Thoracic aorta (tissue), 2 donors: ENCODE measurements at regions not wholly inside any gene's neighbourhood (a gene's known extent, or its start where the extent isn't known, plus 50 kb on each side); places are given as distances from the start of the nearest gene placed in this dataset.

Experiments
- ATAC-seq: fragments of 150-250 bp; one replicate; pipeline ENCODE4 v1.8.0; 2017; ENCODE audit warnings: low read depth; ENCODE audit not compliant: insufficient number of reproducible peaks, low FRiP score
- DNase-seq: peaks from one replicate; pipeline ENCODE4 v3.0.0-alpha.2; 2020; ENCODE audit warnings: low spot score
- H3K27ac ChIP-seq, 2 donors: fragments of 200-600 bp; sonication (generic); 1 replicate in 1 of 2; 2 replicates in 1 of 2; pipeline ENCODE4 v1.5.1; 2016; ENCODE audit warnings: mild to moderate bottlenecking in 2 of 2, moderate library complexity in 2 of 2
- H3K27me3 ChIP-seq: fragments of 200-600 bp; sonication (generic); replicated peaks from 2 replicates; pipeline ENCODE4 v1.6.0; 2016; ENCODE audit warnings: mild to moderate bottlenecking; ENCODE audit not compliant: insufficient read depth
- H3K36me3 ChIP-seq: fragments of 200-600 bp; sonication (generic); one replicate; pipeline ENCODE4 v1.5.1; 2016
- H3K4me1 ChIP-seq, 2 donors: fragments of 200-600 bp; sonication (generic); 1 replicate in 1 of 2; 2 replicates in 1 of 2; pipeline versions ENCODE4 v1.5.1 to v1.6.0; 2016; ENCODE audit warnings: low read depth in 2 of 2, mild to moderate bottlenecking in 1 of 2; ENCODE audit not compliant: control insufficient read depth in 1 of 2
- H3K4me3 ChIP-seq: fragments of 200-600 bp; sonication (generic); 2 replicates; pipeline ENCODE4 v1.5.1; 2016; ENCODE audit warnings: mild to moderate bottlenecking
- H3K9me3 ChIP-seq: fragments of 200-600 bp; sonication (generic); 2 replicates; pipeline ENCODE4 v1.5.1; 2016
- TF ChIP-seq, protein P1 (sequence below): fragments of 200-600 bp; sonication (generic); IDR thresholded peaks from one replicate; pipeline ENCODE4 v1.5.1; 2019; ENCODE audit warnings: antibody characterized with exemption

DNA sequence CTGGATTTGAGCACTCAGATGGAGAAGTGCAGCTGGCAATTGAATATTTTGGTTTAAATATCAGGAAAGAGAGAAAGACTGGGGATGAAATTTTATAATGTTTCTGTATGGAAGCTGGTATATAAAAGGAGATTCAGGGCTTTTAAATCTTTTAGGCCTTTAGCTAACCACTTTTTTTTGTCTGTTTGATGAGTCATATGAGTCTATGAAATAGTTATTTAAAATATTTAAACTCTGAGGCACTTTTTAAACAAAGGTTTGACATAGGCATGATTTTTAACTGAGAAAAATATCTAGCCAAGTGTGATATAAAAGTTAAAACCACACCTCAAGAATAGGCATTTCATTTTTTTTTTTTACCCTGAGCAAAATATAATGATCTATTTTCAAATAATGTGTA is 944.3 kb downstream of the GATA3 start:
- H3K27me3 ChIP-seq = no peaks in the 10 kb centered on the region
- ATAC-seq = no peak
- H3K9me3 ChIP-seq = no peaks in the 10 kb centered on the region
- H3K4me1 ChIP-seq = no peaks in the 10 kb centered on the region
- no peak overlapping the region for H3K4me3 ChIP-seq
- no peak overlapping the region for H3K27ac ChIP-seq
- no peaks in the 10 kb centered on the region for H3K36me3 ChIP-seq
- no peak for DNase-seq
- TF ChIP-seq, protein P1, sequence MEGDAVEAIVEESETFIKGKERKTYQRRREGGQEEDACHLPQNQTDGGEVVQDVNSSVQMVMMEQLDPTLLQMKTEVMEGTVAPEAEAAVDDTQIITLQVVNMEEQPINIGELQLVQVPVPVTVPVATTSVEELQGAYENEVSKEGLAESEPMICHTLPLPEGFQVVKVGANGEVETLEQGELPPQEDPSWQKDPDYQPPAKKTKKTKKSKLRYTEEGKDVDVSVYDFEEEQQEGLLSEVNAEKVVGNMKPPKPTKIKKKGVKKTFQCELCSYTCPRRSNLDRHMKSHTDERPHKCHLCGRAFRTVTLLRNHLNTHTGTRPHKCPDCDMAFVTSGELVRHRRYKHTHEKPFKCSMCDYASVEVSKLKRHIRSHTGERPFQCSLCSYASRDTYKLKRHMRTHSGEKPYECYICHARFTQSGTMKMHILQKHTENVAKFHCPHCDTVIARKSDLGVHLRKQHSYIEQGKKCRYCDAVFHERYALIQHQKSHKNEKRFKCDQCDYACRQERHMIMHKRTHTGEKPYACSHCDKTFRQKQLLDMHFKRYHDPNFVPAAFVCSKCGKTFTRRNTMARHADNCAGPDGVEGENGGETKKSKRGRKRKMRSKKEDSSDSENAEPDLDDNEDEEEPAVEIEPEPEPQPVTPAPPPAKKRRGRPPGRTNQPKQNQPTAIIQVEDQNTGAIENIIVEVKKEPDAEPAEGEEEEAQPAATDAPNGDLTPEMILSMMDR = no peak

DNA sequence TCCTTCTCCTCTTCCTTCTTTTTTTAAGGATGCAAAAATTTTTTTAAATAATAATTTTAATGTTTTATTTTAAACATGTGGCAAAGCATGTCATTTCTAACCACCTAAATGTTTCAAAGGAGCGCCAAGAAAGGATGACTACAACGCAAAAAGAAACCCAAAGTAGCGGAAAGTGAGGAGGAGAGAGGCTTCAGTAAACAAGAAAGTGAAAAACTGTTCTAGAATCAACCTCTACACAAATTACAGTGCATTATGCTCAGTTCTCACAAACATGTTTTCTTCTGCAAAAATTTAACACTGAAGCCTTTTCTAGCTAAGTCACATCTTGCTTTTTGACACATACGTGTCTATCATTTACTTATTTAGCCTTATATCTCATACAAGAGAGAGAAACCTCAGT is 948.6 kb downstream of the GATA3 start:
- Histone ChIP-seq H3K4me1 (no peaks in the 10 kb centered on the region), H3K9me3 (no peaks in the 10 kb centered on the region), H3K4me3 (no peak overlapping the region), H3K27ac (no peak overlapping the region), H3K27me3 (no peaks in the 10 kb centered on the region), H3K36me3 (no peaks in the 10 kb centered on the region)
- ATAC-seq (no peak), DNase-seq (no peak)
- TF ChIP-seq, protein P1 = no peak

DNA sequence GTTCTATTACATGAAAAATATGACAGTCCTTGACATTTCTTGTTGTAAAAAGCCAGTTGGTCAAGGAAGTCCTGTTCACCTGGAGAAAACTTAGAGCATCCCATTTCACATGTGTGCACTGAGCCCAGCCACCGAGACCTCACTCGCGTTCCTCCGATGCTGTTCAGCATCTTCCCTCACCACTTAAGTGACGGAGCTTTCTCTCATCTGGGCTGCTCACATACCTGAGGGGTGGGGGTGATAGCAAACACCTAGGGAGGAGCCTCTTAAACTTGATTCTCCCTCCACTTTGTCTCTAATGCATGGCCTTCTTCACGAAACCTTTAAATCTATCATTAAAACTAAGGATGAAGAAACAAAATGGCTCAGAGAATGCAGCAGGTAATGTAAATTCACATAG is 950.2 kb downstream of the GATA3 start:
- Histone ChIP-seq H3K9me3 (no peaks in the 10 kb centered on the region), H3K4me3 (no peak overlapping the region), H3K27ac (no peak overlapping the region), H3K27me3 (no peaks in the 10 kb centered on the region), H3K4me1 (no peaks in the 10 kb centered on the region), H3K36me3 (no peaks in the 10 kb centered on the region)
- TF ChIP-seq, protein P1 = no peak
- ATAC-seq = no peak
- DNase-seq = no peak

DNA sequence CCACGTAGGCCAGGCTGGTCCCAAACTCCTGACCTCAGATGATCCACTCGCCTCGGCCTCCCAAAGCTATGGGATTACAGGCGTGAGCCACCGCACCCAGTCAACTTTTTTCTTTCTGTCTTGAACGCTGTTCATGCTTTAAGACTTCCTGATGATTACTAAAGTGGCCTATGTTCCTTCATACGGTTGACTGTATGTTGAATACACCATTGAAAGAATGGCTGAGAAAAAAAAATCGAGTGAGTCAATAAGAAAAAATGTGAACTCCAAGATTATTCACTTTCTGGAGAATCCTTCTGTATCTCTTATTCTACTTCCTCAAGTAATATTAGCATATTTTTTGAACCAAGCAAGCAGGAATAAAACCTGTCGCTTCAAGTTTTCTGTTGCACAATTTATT is 955.0 kb downstream of the GATA3 start:
- Histone ChIP-seq H3K27me3 (no peaks in the 10 kb centered on the region), H3K4me3 (no peak overlapping the region), H3K27ac (no peak overlapping the region), H3K36me3 (no peaks in the 10 kb centered on the region), H3K9me3 (no peaks in the 10 kb centered on the region), H3K4me1 (peaks cover 0 to 5% of the 10 kb centered on the region in 2 donors)
- ATAC-seq = no peak
- TF ChIP-seq, protein P1 = no peak
- DNase-seq = no peak

DNA sequence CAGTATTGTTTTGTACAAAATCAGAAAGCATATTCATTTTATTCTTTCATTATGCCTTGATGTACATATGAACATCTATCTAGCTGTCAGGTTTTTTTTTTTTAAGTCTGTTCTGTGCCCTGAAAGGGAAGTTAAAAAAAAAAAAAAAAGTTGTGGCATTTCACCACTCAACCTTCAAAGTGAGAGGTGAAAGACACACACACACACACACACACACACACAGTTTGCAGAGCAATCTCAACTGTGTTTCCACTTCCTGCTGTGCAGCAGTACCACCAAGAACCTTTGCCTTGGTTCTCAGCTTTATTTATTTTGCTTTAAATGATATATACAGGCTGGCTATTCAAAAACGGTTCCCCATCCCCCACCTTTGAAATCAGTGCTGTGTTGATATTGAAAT is 955.6 kb downstream of the GATA3 start:
- TF ChIP-seq, protein P1 = no peak
- Histone ChIP-seq H3K9me3 (no peaks in the 10 kb centered on the region), H3K27ac (no peak overlapping the region), H3K4me3 (no peak overlapping the region), H3K4me1 (peaks cover 0 to 5% of the 10 kb centered on the region in 2 donors), H3K36me3 (no peaks in the 10 kb centered on the region), H3K27me3 (no peaks in the 10 kb centered on the region)
- ATAC-seq = no peak
- DNase-seq = no peak
